GM12874 (cell line): ENCODE measurements at regions not wholly inside any gene's neighbourhood (a gene's known extent, or its start where the extent isn't known, plus 50 kb on each side); places are given as distances from the start of the nearest gene placed in this dataset.

Experiments
- CTCF ChIP-seq: IDR thresholded peaks from 2 replicates; pipeline ENCODE4 v1.5.1; 2011; ENCODE audit warnings: low read depth, mild to moderate bottlenecking, control low read depth, low read length, moderate library complexity; ENCODE audit not compliant: insufficient read depth

GRCh38 chr11:70710192-70710591 lies 311.9 kb downstream of the CTTN start:
- TF ChIP-seq CTCF = no peak

- TF ChIP-seq CTCF = no peak
Measured at GRCh38 chr11:70710601-70711000, 312.3 kb downstream of the CTTN start.

GRCh38 chr11:70711095-70711910 lies 313.0 kb downstream of the CTTN start:
- no peak for TF ChIP-seq CTCF

GRCh38 chr11:70711911-70712185 lies 313.5 kb downstream of the CTTN start:
- no peak for TF ChIP-seq CTCF

GRCh38 chr11:70712471-70712870 lies 314.1 kb downstream of the CTTN start:
- TF ChIP-seq CTCF = no peak

GRCh38 chr11:70713086-70713835 lies 314.9 kb downstream of the CTTN start:
- no peak for TF ChIP-seq CTCF

- no peak for TF ChIP-seq CTCF
Measured at GRCh38 chr11:70713988-70714665, 315.8 kb downstream of the CTTN start.
